GM20000 (cell line): ENCODE measurements at regions not wholly inside any gene's neighbourhood (a gene's known extent, or its start where the extent isn't known, plus 50 kb on each side); places are given as distances from the start of the nearest gene placed in this dataset.
"Not testable (repeated sequence)": the region's sequence is repeated elsewhere in the genome, so short reads cannot be mapped to it uniquely, and the experiment has no call there.

ENCODE experiments used
- DNase-seq: peaks from one replicate; pipeline ENCODE4 v3.0.0; 2012; ENCODE audit warnings: low spot score
- TF ChIP-seq, protein P1 (sequence below): IDR thresholded peaks from 2 replicates; pipeline ENCODE4 v1.5.1; 2012; ENCODE audit warnings: mild to moderate bottlenecking, control low read depth; ENCODE audit errors: extremely low read depth, missing control alignments

DNA sequence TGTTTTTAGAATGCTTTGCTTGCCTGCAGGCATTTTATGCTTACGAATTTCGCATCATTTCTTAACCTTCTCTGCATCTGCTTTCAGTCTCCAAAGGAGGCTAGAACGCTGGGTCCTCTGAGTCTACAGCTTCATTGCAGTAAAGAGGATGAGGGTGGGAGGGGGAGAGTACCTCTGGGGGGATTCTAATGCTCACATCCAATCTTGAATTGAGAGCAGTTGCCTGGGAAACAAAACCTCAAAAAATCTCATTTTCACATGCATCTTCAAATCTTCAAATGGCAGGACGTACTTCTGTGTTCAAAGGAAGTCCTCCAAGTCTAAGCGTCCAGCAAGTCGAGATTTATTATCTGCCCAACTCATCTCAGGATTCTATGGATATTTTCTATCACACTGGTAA is 100.7 kb upstream of the PRKCQ start:
- DNase-seq = no peak
- TF ChIP-seq, protein P1, sequence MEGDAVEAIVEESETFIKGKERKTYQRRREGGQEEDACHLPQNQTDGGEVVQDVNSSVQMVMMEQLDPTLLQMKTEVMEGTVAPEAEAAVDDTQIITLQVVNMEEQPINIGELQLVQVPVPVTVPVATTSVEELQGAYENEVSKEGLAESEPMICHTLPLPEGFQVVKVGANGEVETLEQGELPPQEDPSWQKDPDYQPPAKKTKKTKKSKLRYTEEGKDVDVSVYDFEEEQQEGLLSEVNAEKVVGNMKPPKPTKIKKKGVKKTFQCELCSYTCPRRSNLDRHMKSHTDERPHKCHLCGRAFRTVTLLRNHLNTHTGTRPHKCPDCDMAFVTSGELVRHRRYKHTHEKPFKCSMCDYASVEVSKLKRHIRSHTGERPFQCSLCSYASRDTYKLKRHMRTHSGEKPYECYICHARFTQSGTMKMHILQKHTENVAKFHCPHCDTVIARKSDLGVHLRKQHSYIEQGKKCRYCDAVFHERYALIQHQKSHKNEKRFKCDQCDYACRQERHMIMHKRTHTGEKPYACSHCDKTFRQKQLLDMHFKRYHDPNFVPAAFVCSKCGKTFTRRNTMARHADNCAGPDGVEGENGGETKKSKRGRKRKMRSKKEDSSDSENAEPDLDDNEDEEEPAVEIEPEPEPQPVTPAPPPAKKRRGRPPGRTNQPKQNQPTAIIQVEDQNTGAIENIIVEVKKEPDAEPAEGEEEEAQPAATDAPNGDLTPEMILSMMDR = no peak

DNA sequence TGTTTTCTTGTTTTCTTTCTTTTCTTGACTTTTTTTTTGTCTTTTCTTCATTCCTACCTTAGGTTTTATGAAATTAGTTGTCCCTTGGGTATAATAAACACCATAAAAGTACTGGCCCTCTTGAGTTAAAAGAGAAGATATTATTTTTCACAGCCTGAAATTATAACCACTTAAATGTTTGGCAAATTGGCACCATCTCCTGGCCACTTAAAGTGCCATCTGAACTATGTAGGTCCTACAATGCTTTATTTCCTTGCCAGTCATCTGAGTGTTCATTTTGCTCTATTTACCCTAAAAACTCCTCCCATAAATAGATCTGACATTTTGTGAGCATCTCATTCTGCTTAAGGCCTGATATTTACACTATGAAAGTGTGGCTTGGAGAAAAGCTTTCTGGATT is 98.9 kb upstream of the PRKCQ start:
- DNase-seq = no peak
- TF ChIP-seq, protein P1 = no peak

DNA sequence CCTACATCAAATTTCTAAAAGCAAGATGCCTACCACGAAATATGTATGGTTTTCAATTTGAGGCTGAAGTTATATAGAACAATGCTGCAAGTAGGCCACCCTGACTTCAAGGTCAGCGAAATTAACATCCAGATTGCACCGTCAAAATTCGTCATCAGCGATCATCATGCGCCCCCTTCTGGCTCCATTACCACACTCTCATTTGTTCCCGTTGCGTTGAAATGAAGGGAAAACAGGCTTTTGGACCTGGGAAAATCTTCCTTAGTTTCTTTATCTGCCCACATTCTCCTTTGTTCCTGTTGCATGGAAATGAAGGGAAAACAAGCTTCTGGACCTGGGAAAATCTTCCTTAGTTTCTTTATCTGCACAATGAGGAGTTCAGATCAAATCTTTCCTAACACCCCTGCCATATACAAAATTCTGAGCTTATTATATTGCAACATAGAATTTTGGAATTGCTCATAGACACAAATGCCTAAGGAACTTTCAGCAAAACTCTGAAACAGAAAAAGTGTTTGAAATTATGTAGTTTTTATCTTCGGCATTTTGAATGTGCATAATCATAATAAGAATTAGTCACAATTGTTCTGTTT is 98.2 kb upstream of the PRKCQ start:
- DNase-seq = peak; percentile 28
- TF ChIP-seq, protein P1 = peak; percentile 76

DNA sequence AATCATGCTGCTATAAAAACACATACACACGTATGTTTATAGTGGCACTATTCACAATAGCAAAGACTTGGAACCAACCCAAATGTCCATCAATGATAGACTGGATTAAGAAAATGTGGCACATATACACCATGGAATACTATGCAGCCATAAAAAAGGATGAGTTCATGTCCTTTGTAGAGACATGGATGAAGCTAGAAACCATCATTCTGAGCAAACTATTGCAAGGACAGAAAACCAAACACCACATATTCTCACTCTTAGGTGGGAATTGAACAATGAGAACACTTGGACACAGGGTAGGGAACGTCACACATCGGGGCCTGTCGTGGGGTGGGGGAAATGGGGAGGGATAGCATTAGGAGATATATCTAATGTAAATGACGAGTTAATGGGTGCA is 97.1 kb upstream of the PRKCQ start:
- not testable (repeated sequence) for DNase-seq

DNA sequence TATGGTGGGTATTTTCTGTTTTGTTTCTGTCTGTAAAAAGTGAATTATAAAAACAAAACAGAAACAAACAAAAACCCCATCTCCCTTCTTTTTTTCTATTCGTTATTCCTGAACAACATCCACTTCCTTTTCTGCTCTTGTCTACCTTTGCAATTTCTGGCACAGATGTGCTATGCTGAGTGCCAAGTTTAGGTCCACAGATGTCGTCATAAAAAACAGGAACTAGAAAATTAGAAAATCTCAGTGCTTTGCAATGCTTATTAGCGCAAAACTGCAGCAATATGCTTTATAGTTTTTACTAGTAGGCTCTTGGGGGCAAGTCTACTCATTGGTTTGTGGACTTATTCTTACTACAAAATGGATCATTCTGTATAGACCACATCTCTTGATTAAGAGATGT is 94.2 kb upstream of the PRKCQ start:
- TF ChIP-seq, protein P1 = no peak
- no peak for DNase-seq

DNA sequence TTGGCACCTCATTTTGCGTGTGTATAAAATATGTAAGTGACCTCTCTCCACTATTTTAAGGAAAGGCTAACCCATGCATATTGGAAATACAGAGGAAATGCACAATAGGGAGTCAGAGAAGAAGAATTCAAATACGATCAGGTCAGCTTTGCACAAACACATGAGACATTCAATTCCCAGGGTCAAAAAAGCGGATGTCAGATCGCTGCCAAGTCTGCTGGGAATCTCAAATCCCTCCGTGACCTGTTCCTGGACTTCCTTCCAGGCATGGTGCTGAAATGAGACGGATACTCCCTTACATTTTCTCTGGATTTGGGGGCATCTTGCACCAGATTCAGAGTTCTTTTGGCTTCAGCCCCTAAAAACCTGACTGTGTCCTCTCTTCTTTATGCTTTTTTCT is 91.9 kb upstream of the PRKCQ start:
- TF ChIP-seq, protein P1 = no peak
- no peak for DNase-seq

DNA sequence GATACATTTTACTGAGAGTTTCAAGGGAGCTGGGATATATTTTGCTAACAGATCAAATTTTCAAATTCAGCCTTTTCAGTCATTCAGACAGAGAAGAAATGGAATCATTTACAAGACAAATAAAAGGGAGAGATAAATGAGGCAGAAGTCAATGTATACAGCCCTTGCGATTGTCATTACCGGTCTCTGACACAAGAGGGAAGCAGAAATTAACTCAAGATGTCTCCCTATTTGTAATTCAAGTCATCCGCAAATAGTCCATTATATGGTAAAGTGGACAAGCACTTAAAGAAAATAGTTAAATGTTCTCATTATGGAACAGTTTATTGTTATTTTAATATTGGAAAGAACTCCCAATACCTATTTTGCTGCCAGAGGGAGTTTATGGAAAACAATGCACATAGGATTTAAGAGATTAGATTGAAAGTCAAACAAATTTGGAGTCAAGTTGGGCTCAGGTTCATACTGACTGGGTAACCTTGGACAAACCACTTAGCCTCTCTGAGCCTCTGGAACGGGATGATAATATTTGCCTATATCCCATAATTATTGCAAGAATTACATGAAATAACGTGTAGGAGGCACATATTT is 89.3 kb upstream of the PRKCQ start:
- TF ChIP-seq, protein P1 = peak; percentile 21
- DNase-seq = peak; percentile 32

DNA sequence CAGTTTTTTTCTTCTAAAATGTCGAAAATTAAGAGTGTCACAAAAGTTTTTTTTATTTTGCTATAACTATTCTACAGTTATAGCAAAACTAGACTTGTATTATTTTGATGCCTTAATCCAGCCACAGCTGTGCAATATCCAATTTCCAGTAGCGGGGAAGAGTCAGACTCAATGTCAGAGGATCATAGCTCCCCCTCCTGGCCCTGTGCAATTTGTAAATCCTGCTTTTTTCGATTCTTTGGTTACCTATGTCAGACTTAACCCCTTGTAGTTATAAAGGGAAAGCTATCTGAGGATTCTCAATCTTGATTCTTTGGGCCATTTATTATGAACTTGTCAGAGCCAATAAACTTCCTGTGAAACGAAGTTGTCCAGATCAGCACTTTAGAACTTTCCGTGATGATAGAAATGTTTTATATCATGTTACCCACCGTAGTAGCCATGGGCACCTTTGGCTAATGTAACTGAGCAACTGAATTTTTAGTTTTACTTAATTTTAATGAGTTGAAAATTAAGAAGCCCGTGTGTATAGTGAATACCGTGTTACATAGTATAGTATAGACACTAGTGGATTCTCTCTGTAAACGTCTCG is 87.7 kb upstream of the PRKCQ start:
- no peak for DNase-seq
- TF ChIP-seq, protein P1 = peak; percentile 30
